ELR (cell line): ENCODE measurements at regions not wholly inside any gene's neighbourhood (a gene's known extent, or its start where the extent isn't known, plus 50 kb on each side); places are given as distances from the start of the nearest gene placed in this dataset.

Experiments
- DNase-seq: peaks from one replicate; pipeline ENCODE4 v3.0.0-alpha.2; 2015; ENCODE audit warnings: low read depth

DNA sequence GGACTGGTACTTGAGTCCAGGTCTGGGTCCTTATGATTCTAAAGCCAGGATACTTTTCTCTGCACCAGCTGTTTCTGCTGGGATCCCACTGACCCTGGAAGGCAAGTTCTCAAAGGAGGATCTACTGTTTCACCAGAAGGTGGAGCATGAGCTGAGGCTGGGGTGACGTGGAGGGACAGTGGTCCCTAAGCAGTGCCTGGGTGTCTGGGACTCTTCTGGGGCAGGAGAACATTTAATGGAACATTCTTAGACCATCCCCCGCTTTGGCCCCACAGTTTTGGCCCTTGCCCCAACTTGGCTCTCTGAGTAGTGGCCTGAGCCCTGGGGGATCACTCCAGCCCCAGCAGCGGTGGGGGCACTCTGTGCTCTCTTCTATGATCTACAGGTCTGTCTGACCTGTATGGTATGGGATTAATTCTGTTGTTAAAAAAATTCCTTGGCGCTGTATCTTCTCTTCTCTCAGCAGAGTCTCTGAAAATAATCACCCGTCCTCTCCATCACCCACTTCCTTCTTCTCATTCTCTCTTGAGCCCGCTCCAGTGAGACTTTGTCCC is 60.3 kb upstream of the CSF3R start:
- peak; percentile 35 for DNase-seq

GRCh38 chr1:36542024-36542961 is 59.6 kb upstream of the CSF3R start:
- DNase-seq = no peak

DNA sequence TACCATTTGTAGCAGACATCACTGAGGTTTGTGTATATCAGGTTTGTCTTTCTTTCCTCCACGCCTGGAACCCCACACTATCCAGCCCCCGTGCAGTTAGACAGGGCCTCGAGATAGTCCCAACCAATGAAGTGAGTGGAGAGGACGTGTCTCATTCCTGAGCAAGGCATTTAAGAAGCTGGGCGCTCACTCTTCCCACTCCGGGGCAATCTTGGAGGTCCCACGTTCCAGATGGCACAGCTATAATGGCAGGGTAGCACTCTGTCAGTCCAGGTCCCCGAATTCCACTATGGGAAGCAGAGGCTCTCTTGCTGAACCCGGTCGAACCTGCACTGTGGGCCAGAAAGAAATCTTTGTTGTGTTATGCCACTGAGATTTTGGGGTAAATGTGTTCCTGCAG is 57.3 kb upstream of the CSF3R start:
- no peak for DNase-seq

DNA sequence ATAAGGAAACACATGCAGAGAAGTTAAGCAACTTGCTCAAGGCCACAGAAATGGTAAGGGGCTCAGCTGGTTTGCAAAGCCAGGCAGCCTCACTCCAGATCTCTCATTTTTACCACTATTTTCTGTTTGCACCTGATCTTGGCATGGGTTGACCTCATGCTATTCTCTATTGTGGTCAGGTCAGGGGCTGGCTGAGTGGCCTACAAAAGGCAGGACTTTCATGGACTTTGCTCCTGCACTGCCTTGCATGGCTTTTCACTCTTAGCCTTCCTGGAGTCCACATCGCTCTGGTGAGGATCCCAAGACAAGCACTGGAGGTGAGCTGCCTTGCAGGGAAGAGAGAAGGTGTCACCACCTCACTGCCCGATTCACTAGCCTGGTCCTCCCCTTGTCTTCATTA is 56.8 kb upstream of the CSF3R start:
- DNase-seq = no peak

DNA sequence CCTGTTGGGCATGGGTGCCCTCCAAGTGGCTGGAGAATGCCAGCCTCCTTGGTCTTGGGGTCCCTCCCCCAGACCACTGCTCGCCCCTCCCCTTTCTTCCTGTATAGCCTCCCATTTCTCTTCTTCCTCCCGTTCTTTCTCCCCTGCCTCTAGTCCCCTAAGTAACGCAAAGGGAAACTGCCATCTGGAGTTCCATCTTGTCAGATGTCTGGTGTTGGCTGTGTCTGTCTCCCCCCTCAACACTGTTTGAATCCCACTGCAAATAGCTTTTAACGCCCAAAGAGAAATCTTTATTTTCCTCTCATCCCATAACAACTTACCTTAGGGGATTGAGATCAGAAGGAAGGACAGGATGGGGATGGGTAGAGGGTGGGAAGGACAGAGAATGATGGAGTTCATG is 55.3 kb upstream of the CSF3R start:
- no peak for DNase-seq

DNA sequence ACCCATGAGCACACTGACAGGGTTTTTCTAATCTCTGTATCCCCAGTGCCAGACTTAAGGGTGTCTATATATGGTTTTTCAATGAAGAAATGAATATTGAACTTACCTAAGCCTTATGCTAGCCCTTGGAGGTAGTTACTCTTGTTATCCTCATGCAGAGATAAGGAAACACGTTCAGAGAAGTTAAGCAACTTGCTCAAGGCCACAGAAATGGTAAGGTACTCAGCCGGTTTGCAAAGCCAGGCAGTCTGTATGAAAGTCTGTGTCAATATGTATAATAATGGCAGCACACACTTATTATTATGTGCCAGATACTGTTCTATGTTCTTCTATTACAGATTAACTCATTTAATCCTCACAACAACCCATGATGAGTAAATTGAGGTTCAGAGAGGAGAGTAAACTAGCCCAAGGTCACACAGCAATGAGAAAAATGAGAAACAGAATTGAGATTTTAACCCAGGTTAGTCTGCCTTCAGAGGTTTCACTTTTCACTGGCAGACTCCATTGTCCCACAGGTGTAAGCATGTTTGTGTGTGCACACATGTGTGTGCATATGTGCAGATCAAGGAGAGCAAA is 54.6 kb upstream of the CSF3R start:
- DNase-seq = no peak

- no peak for DNase-seq
Measured at GRCh38 chr1:36536727-36537126, 54.0 kb upstream of the CSF3R start.

GRCh38 chr1:36534711-36535412 is 52.1 kb upstream of the CSF3R start:
- no peak for DNase-seq

DNA sequence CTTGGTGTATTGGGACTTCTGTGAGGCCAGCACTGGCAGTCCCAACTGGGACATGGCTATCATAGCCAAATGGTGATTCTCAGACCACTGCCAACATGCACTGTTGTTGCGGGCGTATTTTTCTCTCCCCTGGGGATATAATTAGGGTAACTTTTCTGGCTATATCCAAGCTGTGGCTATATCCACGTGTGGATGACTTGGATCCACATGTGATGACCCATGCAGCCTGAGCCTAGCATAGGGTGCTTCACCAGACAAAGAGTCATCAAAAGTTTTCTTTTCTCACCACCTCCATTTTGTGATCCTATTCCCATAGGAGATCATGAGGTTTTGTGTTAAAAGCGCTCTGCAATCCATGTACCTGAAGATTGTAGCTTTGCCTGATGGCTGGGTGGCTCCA is 51.2 kb upstream of the CSF3R start:
- DNase-seq = no peak

DNA sequence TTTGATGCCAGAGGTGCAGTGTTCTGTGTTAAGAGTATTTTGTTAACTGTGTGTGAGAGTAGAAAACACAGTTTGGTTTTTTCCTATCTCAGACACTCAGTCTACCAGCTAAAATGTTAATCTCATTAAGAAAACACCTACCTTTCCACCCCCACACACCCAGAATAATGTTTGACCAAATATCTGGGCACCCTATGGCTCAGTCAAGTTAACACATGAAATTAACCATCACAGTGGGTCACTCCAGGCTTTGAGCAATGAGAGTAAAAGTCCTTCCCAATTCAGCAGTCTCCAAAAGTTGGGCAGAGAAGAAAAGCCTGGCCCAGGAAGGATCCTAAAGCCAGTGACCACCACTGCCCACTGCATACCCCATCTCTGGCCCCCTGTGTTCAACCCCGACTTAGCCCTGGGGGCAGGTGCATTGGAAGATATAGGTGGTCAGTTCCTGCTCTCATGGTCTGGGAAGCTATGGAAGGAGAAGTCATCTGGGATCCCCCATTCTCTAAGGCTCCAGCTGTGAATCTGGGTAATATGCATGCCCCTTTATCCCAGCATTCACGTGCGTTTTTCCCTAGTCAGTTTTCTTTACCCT is 50.2 kb upstream of the CSF3R start:
- no peak for DNase-seq
